ENCODE measurements at regions not wholly inside any gene's neighbourhood (a gene's known extent, or its start where the extent isn't known, plus 50 kb on each side); places are given as distances from the start of the nearest gene placed in this dataset.

- Histone ChIP-seq H3K4me2 (no peak overlapping the region), H3F3A (ENCODE audit: insufficient read depth, low read depth) (no peaks in the 10 kb centered on the region), H3K4me1 (replicated peaks; ENCODE audit: insufficient read depth) (no peaks in the 10 kb centered on the region), H3K27ac (no peak overlapping the region), H3K27me3 (ENCODE audit: insufficient read depth, low read depth) (no peaks in the 10 kb centered on the region), H3K79me2 (ENCODE audit: low read depth) (no peaks in the 10 kb centered on the region), H4K20me1 (ENCODE audit: insufficient read depth) (no peaks in the 10 kb centered on the region), H3K36me3 (ENCODE audit: low read depth) (no peaks in the 10 kb centered on the region), H2AFZ (no peak overlapping the region), H3K4me3 (no peak overlapping the region), H3K9me2 (ENCODE audit: insufficient read depth) (no peaks in the 10 kb centered on the region), H3K9me3 (ENCODE audit: insufficient read depth, low read depth) (no peaks in the 10 kb centered on the region)
- peak in 1 of 2 experiments; percentile 27 for DNase-seq
- POLR2A ChIA-PET (ENCODE audit: unreplicated experiment): no interaction called here
- CTCF ChIA-PET: no interaction called here
- intact Hi-C loops (cut with micrococcal nuclease; ENCODE audit: unreplicated experiment): no loop called here
- TF ChIP-seq CTCF (conservative IDR thresholded peaks at IDR 0.05) (no peak), EZH2 (IDR thresholded peaks at IDR 0.05; ENCODE audit: low read depth) (no peak)
- BruUV-seq (replicated peaks): no TSS peak
Measured at GRCh38 chr1:114234408-114235124, 80.9 kb upstream of the SYT6 start.

- Histone ChIP-seq H4K20me1 (ENCODE audit: insufficient read depth) (no peaks in the 10 kb centered on the region), H3K79me2 (ENCODE audit: low read depth) (no peaks in the 10 kb centered on the region), H3K9me3 (ENCODE audit: insufficient read depth, low read depth) (no peaks in the 10 kb centered on the region), H3K4me2 (no peak overlapping the region), H3K36me3 (ENCODE audit: low read depth) (no peaks in the 10 kb centered on the region), H3K4me1 (replicated peaks; ENCODE audit: insufficient read depth) (no peaks in the 10 kb centered on the region), H3K9me2 (ENCODE audit: insufficient read depth) (no peaks in the 10 kb centered on the region), H3K4me3 (no peak overlapping the region), H3K27me3 (ENCODE audit: insufficient read depth, low read depth) (no peaks in the 10 kb centered on the region), H3F3A (ENCODE audit: insufficient read depth, low read depth) (no peaks in the 10 kb centered on the region), H2AFZ (no peak overlapping the region), H3K27ac (no peak overlapping the region)
- no TSS peak for BruUV-seq (replicated peaks)
- intact Hi-C loops (cut with micrococcal nuclease; ENCODE audit: unreplicated experiment): no loop called here
- POLR2A ChIA-PET (ENCODE audit: unreplicated experiment): no interaction called here
- CTCF ChIA-PET: no interaction called here
- DNase-seq: no peak
- TF ChIP-seq EZH2 (IDR thresholded peaks at IDR 0.05; ENCODE audit: low read depth) (no peak), CTCF (conservative IDR thresholded peaks at IDR 0.05) (no peak)
Measured at GRCh38 chr1:114232691-114233090, 79.0 kb upstream of the SYT6 start.

GRCh38 chr1:114231301-114231700 is 77.6 kb upstream of the SYT6 start:
- no peak overlapping the region for H3K4me2 ChIP-seq
- intact Hi-C loops (cut with micrococcal nuclease; ENCODE audit: unreplicated experiment): no loop called here
- H3K79me2 ChIP-seq (ENCODE audit: low read depth): no peaks in the 10 kb centered on the region
- H3K27me3 ChIP-seq (ENCODE audit: insufficient read depth, low read depth): no peaks in the 10 kb centered on the region
- no peaks in the 10 kb centered on the region for H3K9me2 ChIP-seq (ENCODE audit: insufficient read depth)
- H3K36me3 ChIP-seq (ENCODE audit: low read depth): no peaks in the 10 kb centered on the region
- no peaks in the 10 kb centered on the region for H3K4me1 ChIP-seq (replicated peaks; ENCODE audit: insufficient read depth)
- CTCF ChIA-PET: no interaction called here
- POLR2A ChIA-PET (ENCODE audit: unreplicated experiment): no interaction called here
- no peak overlapping the region for H3K27ac ChIP-seq
- no peaks in the 10 kb centered on the region for H3K9me3 ChIP-seq (ENCODE audit: insufficient read depth, low read depth)
- no TSS peak for BruUV-seq (replicated peaks)
- no peak overlapping the region for H2AFZ ChIP-seq
- no peaks in the 10 kb centered on the region for H4K20me1 ChIP-seq (ENCODE audit: insufficient read depth)
- no peak overlapping the region for H3K4me3 ChIP-seq
- DNase-seq: no peak
- H3F3A ChIP-seq (ENCODE audit: insufficient read depth, low read depth): no peaks in the 10 kb centered on the region
- no peak for TF ChIP-seq EZH2 (IDR thresholded peaks at IDR 0.05; ENCODE audit: low read depth)
- no peak for TF ChIP-seq CTCF (conservative IDR thresholded peaks at IDR 0.05)

All from PC-9 (cell line).